HepG2 (cell line): ENCODE measurements at regions not wholly inside any gene's neighbourhood (a gene's known extent, or its start where the extent isn't known, plus 50 kb on each side); places are given as distances from the start of the nearest gene placed in this dataset.

Experiments used
- ATAC-seq: fragments of 200-7000 bp; cut with Tn5 transposase; 3 replicates; pipeline ENCODE4 v1.9.1; 2020; ENCODE audit warnings: mild to moderate bottlenecking, moderate library complexity
- BruUV-seq: library from RNA; stranded (reverse); fragments of 400-500 nt; replicated peaks from 2 replicates; lab custom pipeline; 2021; lab: Mats Ljungman, UMichigan
- CTCF ChIA-PET: fragments of 300-600 bp; formaldehyde crosslinking; extraction: SDS; loops from one replicate; lab custom pipeline; 2021; ENCODE audit warnings: low total read pairs, inconsistent platforms, low intra/inter-chr PET ratio; lab: Yijun Ruan, JAX
- POLR2A ChIA-PET: fragments of 350-600 bp; sonication (Branson Sonifier 250); formaldehyde crosslinking; loops from one replicate; lab custom pipeline; 2020; ENCODE audit warnings: antibody characterized with exemption, inconsistent platforms; lab: Yijun Ruan, JAX
- DNase-seq: peaks from one replicate; pipeline ENCODE4 v3.0.0-alpha.2; 2015; ENCODE audit warnings: low spot score
- FAIRE-seq: peaks from 3 replicates; lab custom pipeline; 2011; peaks lifted over from hg19 to GRCh38; lab: Jason Lieb, UNC
- H2AFZ ChIP-seq: one replicate; pipeline ENCODE4 v1.6.1; 2011; ENCODE audit warnings: low read length, inconsistent platforms
- H3K27ac ChIP-seq: fragments of 300-600 bp; 3 replicates; pipeline ENCODE4 v1.8.0; 2011; ENCODE audit warnings: mixed run types, mild to moderate bottlenecking, mixed read lengths, low read length, inconsistent platforms; ENCODE audit not compliant: insufficient read depth; ENCODE audit errors: extremely low read length
- H3K27me3 ChIP-seq, 2 experiments: fragments of 200-600 bp in 1 of 2; 2 replicates in 1 of 2; 3 replicates in 1 of 2; pipeline versions ENCODE4 v1.6.0 to v1.8.0; 2011; ENCODE audit warnings: low read length in 2 of 2, mild to moderate bottlenecking in 2 of 2, moderate library complexity in 2 of 2, inconsistent platforms in 1 of 2; ENCODE audit not compliant: insufficient read depth in 2 of 2, control insufficient read depth in 1 of 2
- H3K36me3 ChIP-seq, 2 experiments: fragments of 200-600 bp in 1 of 2; replicated peaks in 1 of 2; 2 replicates in 1 of 2; 3 replicates in 1 of 2; pipeline versions ENCODE4 v1.5.1 to v1.8.0; 2011; ENCODE audit warnings: low read length in 2 of 2, inconsistent platforms in 1 of 2; ENCODE audit not compliant: insufficient read depth in 2 of 2, control insufficient read depth in 1 of 2
- H3K4me1 ChIP-seq: 2 replicates; pipeline ENCODE4 v1.5.1; 2012; ENCODE audit warnings: low read length, inconsistent platforms; ENCODE audit not compliant: insufficient read depth
- H3K4me2 ChIP-seq: 2 replicates; pipeline ENCODE4 v1.6.0; 2011; ENCODE audit warnings: low read depth, low read length, inconsistent platforms
- H3K4me3 ChIP-seq, 3 experiments: fragments of 200-600 bp in 1 of 3; sonication (generic), shearing (Covaris generic) in 1 of 3; replicated peaks in 1 of 3; 2 replicates each; pipeline ENCODE4 v1.5.1; 2011 to 2016; ENCODE audit warnings: low read length in 3 of 3, inconsistent platforms in 2 of 3, low read depth in 2 of 3, mild to moderate bottlenecking in 2 of 3, control low read depth in 1 of 3, mixed read lengths in 1 of 3; ENCODE audit not compliant: insufficient read depth in 1 of 3
- H3K79me2 ChIP-seq: one replicate; pipeline ENCODE4 v1.6.1; 2011; ENCODE audit warnings: low read length, inconsistent platforms; ENCODE audit not compliant: insufficient read depth
- H3K9ac ChIP-seq: 2 replicates; pipeline ENCODE4 v1.6.0; 2011; ENCODE audit warnings: mild to moderate bottlenecking, low read depth, low read length, inconsistent platforms; ENCODE audit not compliant: insufficient read depth
- H3K9me3 ChIP-seq: 2 replicates; pipeline ENCODE4 v1.5.1; 2012; ENCODE audit warnings: mild to moderate bottlenecking, low read length
- H4K20me1 ChIP-seq: 2 replicates; pipeline ENCODE4 v1.6.0; 2011; ENCODE audit warnings: inconsistent platforms, mild to moderate bottlenecking, low read length, moderate library complexity; ENCODE audit not compliant: insufficient read depth
- ARID5B ChIP-seq: IDR thresholded peaks from 2 replicates; pipeline ENCODE4 v1.4.0; 2020; ENCODE audit warnings: mild to moderate bottlenecking, missing genetic modification reagents
- HES4 ChIP-seq: sonication (generic); formaldehyde crosslinking; IDR thresholded peaks from 2 replicates; pipeline ENCODE4 v1.9.0; 2021; ENCODE audit warnings: mild to moderate bottlenecking, missing genetic modification reagents, borderline replicate concordance
- HNF4G ChIP-seq, 2 experiments: sonication (generic) in 1 of 2; formaldehyde crosslinking in 1 of 2; IDR thresholded peaks; 2 replicates each; pipeline versions ENCODE4 v1.4.0 to v1.6.1; 2011 to 2020; ENCODE audit warnings: borderline replicate concordance in 2 of 2, low read depth in 2 of 2, mild to moderate bottlenecking in 2 of 2, low read length in 1 of 2, missing genetic modification reagents in 1 of 2, moderate library complexity in 1 of 2
- JARID2 ChIP-seq: sonication (generic); formaldehyde crosslinking; IDR thresholded peaks from 2 replicates; pipeline ENCODE4 v1.8.1; 2023; ENCODE audit warnings: missing genetic modification reagents, inconsistent platforms; ENCODE audit not compliant: insufficient replicate concordance
- MLX ChIP-seq: IDR thresholded peaks from 2 replicates; pipeline ENCODE4 v1.6.1; 2016
- NFYB ChIP-seq: sonication (generic); formaldehyde crosslinking; IDR thresholded peaks from 2 replicates; pipeline ENCODE4 v1.4.0; 2020; ENCODE audit warnings: missing genetic modification reagents
- NR2F6 ChIP-seq, 2 experiments: IDR thresholded peaks; 2 replicates each; pipeline ENCODE4 v1.6.1; 2016; ENCODE audit warnings: antibody characterized with exemption in 1 of 2, mild to moderate bottlenecking in 1 of 2
- RFXANK ChIP-seq: IDR thresholded peaks from 2 replicates; pipeline ENCODE4 v1.6.1; 2016
- XRCC5 ChIP-seq: fragments of 200-400 bp; formaldehyde crosslinking; optimal IDR thresholded peaks from 2 replicates; pipeline ENCODE3; 2017; ENCODE audit warnings: mild to moderate bottlenecking, low read length
- ZBTB33 ChIP-seq: sonication (generic); formaldehyde crosslinking; IDR thresholded peaks from 2 replicates; pipeline ENCODE4 v1.4.0; 2020; ENCODE audit warnings: missing genetic modification reagents
- in situ Hi-C: cut with HindIII; loops from 2 replicates; pipeline ENCODE4 v1.10.0; 2017; ENCODE audit warnings: low pct_unique_long_range_greater_than_20kb; ENCODE audit not compliant: extremely low pct_ligation_motif_present
- intact Hi-C: fragments of 100-400 bp; cut with micrococcal nuclease; formaldehyde crosslinking; loops from one replicate; pipeline ENCODE4 v1.10.0; 2022; ENCODE audit not compliant: unreplicated experiment

DNA sequence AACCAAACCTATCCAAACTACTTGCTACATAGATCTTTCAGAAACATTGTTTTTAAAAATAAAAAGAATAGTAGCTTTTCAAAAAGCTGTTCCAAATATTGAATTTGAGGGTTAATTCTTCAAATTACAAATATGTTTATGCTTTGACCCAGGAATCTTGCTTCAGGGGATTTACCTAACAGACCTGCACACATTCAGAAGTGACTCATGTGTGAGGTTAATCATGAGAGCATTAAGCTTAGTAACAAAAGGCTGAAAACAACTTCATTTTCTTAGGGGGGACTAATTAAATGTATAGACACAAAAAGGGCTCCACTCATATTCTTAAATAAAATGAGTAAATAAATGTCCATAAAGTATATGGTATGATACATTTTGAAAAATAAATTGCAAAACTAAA lies 672.4 kb upstream of the FLRT2 start:
- in situ Hi-C loops, result no loop called here
- DNase-seq, result no peak
- no peaks in the 10 kb centered on the region for H4K20me1 ChIP-seq
- no peaks in the 10 kb centered on the region for H3K27me3 ChIP-seq
- no peak overlapping the region for H3K4me3 ChIP-seq
- ATAC-seq, result no peak
- H3K79me2 ChIP-seq, result no peaks in the 10 kb centered on the region
- no peaks in the 10 kb centered on the region for H3K4me1 ChIP-seq
- no peak overlapping the region for H2AFZ ChIP-seq
- intact Hi-C loops, result no loop called here
- ChIA-PET CTCF (no interaction called here), POLR2A (no interaction called here)
- no peak for TF ChIP-seq HNF4G (IDR thresholded peaks at IDR 0.05; ENCODE audit: borderline replicate concordance, low read depth, low read length)
- TF ChIP-seq HNF4G (CRISPR knock-in tag; IDR thresholded peaks at IDR 0.05; ENCODE audit: borderline replicate concordance, low read depth), result no peak
- TF ChIP-seq MLX (CRISPR knock-in tag), result no peak
- TF ChIP-seq JARID2, result no peak
- no peak for TF ChIP-seq HES4 (CRISPR knock-in tag)
- no peak for TF ChIP-seq ZBTB33
- TF ChIP-seq RFXANK, result no peak
- no peak for TF ChIP-seq ARID5B (CRISPR knock-in tag)
- TF ChIP-seq NFYB, result no peak
- TF ChIP-seq XRCC5, result no peak
- TF ChIP-seq NR2F6 (IDR thresholded peaks at IDR 0.05), result no peak
- TF ChIP-seq NR2F6 (CRISPR knock-in tag; IDR thresholded peaks at IDR 0.05), result no peak
- H3K36me3 ChIP-seq, result no peaks in the 10 kb centered on the region
- H3K27ac ChIP-seq, result no peak overlapping the region
- FAIRE-seq, result no peak
- no TSS peak for BruUV-seq
- H3K9ac ChIP-seq, result no peak overlapping the region
- peaks cover 87% of the 10 kb centered on the region for H3K9me3 ChIP-seq
- H3K4me2 ChIP-seq, result no peak overlapping the region
